Left colon (tissue), 2 donors: ENCODE measurements at regions not wholly inside any gene's neighbourhood (a gene's known extent, or its start where the extent isn't known, plus 50 kb on each side); places are given as distances from the start of the nearest gene placed in this dataset.

Experiments used
- ATAC-seq: fragments of 200-7000 bp; cut with Tn5 transposase; one replicate; pipeline ENCODE4 v1.9.1; 2020; ENCODE audit warnings: mild to moderate bottlenecking, moderate library complexity
- DNase-seq, 2 donors: peaks; one replicate each; pipeline ENCODE4 v3.0.0-alpha.2; 2020
- intact Hi-C, 2 donors: fragments of 100-400 bp; cut with DNase I in 1 of 2; cut with micrococcal nuclease in 1 of 2; formaldehyde crosslinking; loops; one replicate each; pipeline versions ENCODE4 v1.11.2 to v1.14.0; 2022; cut with DNase I, micrococcal nuclease
- donor health status: DM: no; HTN: no; CAD: no.
- donor health status: DM: yes; HTN: yes; CAD: no.

DNA sequence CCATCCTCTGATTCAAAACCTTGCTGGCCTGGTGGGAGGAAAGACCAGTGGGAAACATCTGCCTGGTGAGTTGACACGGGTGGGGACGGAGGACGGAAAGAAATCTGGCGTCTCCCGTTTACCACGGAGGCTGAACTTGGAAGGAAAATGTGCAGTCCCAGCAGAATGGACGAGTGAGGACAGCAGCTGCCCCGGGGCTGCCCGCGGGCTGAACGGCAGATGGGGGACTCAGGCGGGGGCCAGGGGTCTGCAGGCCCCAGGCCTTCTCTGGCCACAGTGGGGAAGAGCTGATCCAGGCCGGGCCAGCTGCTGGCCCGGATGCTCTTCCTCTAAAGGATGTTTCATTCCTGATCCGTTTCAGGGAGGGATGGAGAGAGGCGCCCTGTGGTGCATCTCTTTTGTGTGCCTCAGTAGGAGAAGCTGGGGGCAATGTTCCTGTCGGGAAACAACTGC, 147.5 kb upstream of the CHST15 start:
- ATAC-seq = no peak
- intact Hi-C loops = no loop called here
- peak in 1 of 2 donors; percentile 21 for DNase-seq

DNA sequence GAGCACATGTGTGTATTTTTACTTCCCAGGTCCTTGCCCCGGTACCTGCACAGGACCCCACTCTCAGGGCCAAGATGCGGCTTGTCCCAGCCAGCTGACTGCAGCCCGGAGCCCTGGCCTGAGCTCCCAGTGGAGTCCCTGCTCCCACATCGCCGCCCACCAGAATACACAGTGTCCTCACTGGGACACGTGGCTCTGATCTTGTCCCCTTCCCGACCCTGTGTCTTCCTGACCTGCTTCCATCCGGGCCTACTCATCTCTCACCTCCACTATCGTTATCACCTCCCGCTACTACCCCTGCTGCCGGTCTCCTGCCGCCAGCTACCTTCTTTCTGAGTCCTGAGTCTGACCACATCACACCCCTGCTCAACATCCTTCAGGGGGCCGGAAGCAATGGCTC, 146.3 kb upstream of the CHST15 start:
- intact Hi-C loops = no loop called here
- no peak for ATAC-seq
- no peak for DNase-seq

DNA sequence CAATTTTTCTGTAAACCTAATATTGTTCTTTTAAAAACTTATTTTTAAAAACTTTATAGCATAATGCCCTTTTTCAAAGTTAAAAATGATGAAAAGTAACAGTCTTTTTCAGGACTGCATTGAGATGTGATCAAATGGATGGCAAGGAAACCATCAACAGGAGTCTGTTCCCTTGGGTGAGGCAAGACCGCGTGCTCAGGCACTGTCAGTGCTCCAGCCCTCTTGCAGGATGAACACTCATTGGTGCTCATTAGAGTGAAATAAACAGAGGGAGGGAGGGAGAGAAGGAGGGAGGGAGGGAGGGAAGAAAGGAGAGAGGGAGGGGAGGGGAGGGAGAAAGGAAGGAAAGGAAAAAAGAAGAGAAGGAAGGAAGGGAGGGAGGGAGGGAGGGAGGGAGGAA, 145.7 kb upstream of the CHST15 start:
- intact Hi-C loops = no loop called here

DNA sequence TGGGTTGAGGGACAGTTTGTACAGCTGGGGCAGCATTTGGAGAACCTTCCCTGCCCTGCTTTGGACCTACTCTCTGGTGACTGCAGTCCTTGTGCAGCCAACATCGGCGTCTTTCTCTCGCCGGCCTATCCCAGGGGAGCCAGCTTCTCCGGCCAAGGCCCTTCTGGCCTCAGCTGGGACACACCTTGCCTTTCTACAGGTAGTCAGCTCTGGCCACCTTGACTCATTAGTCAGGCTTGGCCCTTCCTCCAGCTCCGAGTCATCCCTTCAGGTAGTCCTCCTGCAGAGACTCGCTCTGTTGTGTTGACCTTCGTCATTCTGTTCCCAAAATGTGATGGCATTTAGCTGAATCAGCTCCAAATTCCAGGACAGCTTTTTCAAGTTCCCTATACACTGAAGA, 145.0 kb upstream of the CHST15 start:
- intact Hi-C loops = no loop called here
- no peak for ATAC-seq

More for the DNA sequence above, 145.7 kb upstream of the CHST15 start:
- no peak for ATAC-seq
- no peak for DNase-seq

DNA sequence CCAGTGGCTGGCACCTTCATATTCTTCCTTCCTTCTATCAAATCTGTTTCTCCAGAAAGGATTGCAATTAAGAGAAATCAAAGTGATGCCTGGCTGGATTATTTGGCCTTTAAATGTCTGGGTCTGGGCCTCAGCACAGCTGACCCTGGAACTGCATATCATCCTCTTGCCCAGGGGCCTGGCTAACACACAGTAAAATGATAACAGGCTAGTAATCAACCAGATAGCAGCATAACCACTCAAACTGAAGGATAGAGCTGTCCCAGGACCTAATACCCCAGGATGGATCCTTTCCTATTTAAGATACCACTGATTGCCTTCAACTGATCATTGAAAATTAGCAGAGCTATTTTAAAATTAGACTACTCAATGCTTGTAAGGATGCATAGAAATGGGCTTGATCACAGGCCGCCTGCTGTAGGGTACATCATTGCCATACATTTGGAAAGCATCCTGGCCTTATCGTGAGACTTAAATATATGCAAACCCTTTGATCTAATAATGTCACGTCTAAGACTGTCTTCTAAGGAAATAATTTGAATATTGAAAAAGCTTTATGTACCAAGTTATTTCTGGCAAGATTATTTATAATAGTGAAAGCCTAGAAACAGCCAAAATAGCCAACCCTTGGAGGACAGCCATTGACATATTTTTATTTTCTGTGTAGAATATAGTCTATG, 144.0 kb upstream of the CHST15 start:
- DNase-seq = no peak
- intact Hi-C loops = no loop called here
- no peak for ATAC-seq

More for the DNA sequence above, 145.0 kb upstream of the CHST15 start:
- no peak for DNase-seq

DNA sequence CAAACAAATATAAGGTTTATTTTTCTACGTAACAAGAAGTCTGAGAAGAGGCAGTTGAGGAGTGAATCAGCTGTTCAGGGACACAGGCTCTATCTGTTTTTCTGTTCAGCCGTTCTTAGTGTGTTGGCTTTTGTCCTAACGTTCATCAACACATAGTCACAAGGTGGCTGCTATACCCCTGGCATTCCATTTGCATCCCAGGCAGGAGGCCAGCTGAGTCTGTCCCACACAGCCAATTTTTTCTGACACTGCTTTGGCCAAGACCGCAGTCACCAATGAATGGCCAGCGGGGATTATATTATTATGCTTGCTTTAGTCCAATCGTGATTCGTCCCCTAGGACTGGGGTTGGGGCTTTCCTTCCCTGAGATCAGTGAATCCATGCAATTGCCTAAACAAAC, 143.4 kb upstream of the CHST15 start:
- intact Hi-C loops = no loop called here
- no peak for DNase-seq
- ATAC-seq = no peak

DNA sequence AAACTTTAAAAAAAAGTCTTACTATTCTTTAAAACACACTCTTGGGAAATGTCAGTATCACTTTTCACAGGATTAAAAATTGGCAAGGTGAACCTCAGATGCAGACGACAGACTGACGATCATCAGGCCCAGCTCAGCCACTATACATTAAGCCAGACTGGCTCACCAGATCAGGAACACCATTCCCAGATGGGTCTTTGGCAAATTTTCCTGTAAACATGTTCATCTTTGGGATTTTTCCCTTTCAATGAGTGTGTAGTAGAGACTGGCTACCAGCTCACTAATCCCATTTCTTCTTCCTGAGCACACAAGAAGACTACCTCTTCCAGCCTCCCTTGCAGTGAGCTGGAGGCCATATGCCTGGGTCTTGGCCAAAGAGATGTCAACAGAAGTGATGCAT, 142.7 kb upstream of the CHST15 start:
- no peak for ATAC-seq
- intact Hi-C loops = no loop called here

DNA sequence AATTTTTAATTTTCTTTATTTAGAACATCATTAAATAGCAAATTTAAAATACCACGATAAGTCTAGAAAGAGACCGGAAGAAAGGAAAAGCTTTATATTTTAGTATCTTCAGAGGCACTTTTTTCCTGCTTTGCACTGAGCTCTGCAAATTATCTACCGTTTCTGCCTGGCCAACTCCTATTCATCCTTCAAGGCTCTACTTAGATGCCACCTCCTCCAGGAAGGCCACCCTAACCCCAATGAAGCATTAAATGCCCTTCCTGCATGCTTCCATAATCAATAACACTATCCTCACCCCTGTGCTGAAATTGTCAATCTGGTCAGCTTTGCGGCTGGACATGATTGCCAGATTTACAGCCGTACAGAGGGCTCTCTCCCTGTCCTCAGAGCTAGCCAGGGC, 141.8 kb upstream of the CHST15 start:
- ATAC-seq (no peak), DNase-seq (no peak)
- intact Hi-C loops = no loop called here

More for the DNA sequence above, 142.7 kb upstream of the CHST15 start:
- no peak for DNase-seq

DNA sequence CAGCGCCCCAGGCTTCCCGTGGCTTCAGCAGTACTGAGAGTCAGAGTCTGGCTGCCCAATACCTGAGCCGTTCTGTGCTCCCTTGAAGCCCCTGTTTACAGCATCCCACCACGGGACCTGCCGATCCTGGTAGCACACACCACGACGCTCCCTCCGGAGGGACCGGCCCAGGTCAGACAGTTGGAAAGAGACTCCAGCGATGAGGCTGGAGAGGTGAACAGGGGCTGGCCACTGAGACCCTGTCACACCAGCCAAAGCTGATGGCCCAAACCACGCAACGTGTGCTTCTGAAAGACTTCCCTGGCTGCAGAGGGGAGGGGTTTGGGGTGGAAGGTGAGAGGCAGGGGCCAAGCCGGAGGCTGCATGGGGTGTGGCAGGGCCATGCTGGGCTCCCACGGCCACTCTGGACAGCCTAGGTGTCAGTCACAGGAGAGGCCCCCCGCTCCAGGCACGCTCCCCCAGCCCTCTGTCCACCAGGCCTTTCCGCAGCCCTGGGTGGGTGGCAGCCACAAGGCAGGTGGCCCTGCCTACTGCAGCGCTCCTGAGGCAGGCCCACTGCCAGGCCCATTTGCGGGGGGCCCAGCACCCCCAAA, 140.2 kb upstream of the CHST15 start:
- intact Hi-C loops = no loop called here
- DNase-seq (no peak), ATAC-seq (no peak)

DNA sequence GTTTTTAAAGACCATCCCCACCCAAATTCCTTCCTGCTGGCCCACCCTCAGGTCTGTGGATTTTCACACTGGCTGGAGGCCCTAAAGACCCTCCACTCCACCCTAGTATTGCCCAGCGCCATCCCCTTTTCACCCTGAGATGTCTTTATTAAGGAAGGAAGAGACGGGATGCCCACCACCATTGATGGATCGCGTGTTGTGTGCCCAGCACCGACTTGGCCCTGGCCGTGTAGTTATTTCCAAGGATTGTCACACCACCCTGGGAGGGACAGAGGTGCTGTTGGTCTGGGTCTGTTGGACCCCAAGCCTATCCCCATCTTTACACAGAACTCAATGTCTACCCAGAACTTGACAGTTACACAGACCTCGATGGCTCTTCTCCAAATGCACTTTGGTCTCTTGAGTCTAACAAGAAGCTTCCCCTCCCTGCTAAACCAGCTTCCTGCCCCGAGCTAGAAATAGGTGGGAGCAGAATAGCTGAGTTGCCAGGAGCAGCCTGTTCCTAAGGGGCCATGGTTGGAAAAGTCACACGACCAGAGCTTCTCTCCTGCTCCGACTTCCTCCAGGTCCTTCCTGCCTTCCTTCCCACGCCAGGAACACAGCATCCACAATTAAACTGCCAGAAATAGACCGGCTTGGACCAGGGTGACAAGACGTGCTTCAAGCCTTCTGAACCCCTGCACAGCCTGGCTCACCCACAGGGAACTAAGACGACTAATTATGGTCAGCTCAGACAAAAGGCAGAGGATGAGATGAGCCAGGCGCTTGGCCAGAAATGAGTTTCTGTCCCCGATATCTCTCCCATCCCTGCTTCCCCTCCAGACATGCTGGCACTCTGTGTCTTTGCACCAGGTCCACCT, 139.5 kb upstream of the CHST15 start:
- intact Hi-C loops = no loop called here
- DNase-seq = no peak
- ATAC-seq = no peak

DNA sequence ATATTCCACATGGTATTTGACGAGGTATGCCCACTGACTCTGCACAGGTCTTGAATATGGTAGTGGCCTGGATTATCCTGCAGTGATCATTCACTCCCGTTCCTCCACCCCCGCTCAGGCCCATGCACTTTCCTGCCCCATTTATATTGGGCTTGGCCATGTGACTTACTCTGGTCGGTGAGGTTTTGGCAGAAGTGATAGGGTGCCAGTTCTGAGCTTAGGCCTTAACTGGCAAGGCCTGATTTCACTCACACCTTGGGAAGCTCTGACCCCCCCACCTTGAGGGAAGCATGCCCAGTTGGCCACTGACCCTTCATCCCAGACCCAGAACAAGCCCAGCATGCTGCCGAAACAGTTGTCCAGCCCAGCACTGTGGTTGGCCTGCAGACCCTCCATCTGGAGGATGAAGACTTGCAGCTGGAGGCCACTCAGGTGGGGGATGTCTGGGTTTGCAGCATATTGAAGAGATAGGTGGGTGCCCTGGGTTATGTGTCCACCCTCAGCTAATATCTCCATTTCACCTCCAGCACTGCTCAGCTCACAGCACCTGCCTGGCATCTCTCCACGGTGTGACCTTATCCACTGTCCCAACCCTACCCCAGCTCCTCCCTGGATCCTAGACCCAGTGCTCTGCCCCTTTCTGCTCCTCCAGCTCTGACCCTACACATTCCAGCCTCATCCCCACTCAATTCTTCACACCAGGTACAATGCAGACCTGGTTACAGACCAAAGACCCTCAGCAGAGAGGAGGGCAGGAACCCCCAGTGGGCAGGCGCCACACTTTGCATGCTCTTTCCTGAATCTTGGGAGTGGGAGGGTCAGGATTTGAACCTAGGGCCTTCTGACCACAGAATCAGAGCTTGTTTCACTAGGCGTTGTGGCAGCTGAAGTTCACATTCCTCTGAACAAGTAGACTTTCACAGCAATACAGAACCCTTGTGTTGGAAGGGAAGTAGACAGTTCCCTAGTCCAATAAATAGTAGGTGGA, 138.1 kb upstream of the CHST15 start:
- no peak for ATAC-seq
- intact Hi-C loops = no loop called here
- DNase-seq = no peak

DNA sequence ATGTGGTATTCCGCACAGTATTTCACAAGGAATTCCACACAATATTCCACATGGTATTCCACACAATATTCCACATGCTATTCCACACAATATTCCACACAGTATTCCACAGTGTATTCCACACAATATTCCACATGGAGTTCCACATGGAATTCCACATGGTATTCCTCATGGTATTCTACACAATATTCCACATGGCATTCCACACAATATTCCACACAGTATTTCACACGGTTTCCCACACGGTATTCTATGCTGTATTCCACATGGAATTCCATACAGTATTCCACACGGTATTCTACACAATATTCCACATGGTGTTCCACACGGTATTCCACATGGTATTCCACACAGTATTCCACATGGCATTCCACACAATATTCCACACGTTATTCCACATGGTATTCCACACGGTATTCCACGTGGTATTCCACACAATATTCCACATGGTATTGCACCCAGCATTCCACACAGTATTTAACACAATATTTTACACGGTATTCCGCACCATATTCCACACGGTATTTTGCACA, 137.3 kb upstream of the CHST15 start:
- intact Hi-C loops = no loop called here
- ATAC-seq = no peak

DNA sequence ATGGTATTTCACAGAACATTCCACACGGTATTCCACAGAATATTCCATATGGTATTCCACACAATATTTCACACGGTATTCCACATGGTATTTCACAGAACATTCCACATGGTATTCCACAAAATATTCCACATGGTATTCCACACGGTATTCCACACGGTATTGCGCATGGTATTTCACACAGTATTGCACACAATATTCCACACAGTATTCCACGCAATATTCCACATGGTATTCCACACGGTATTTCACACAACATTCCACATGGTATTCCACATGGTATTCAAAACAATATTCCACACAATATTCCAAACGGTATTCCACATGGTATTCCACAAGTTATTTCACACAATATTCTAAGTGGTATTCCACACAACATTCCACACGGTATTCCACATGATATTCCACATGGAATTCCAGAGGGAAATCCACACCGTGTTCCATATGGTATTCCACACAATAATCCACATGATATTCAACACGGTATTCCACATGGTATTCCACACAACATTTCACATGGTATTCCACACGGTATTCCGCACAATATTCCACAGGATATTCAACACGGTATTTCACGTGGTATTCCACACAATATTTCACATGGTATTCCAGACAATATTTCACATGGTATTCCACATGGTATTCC, 136.7 kb upstream of the CHST15 start:
- DNase-seq (no peak), ATAC-seq (no peak)
- intact Hi-C loops = no loop called here

More for the DNA sequence above, 137.3 kb upstream of the CHST15 start:
- no peak for DNase-seq

DNA sequence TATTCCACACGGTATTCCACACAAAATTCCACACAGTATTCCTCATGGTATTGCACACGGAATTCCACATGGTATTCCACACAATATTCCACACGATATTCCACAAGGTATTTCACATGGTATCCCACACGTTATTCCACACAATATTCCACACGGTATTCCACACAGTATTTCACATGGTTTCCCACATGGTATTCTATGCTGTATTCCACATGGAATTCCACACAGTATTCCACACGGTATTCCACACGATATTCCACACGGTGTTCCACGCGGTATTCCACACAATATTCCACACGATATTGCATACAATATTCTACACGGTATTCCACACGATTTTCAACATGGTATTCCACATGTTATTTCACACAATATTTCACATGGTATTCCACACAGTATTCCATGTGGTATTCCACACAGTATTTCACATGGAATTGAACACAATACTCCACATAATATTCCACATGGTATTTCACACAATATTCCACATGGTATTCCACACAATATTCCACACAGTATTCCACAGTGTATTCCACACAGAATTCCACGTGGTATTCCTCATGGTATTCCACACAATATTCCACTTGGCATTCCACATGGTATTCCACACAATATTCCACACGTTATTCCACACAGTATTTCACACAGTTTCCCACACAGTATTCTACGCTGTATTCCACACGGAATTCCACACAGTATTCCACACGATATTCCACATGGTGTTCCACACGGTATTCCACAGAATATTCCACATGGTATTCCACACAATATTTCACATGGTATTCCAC, 136.0 kb upstream of the CHST15 start:
- DNase-seq (no peak), ATAC-seq (no peak)
- intact Hi-C loops = no loop called here

DNA sequence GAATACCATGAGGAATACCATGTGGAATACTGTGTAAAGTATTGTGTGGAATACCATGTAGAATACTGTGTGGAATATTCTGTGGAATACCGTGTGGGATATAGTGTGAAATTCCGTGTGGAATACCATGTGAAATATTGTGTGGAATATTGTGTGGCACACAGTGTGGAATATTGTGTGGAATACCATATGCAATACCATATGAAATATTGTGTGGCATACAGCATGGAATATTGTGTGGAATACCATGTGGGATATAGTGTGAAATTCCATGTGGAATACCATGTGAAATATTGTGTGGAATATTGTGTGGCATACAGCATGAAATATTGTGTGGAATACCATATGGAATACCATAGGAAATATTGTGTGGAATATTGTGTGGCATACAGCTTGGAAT, 135.1 kb upstream of the CHST15 start:
- intact Hi-C loops = no loop called here
- ATAC-seq (no peak), DNase-seq (no peak)

DNA sequence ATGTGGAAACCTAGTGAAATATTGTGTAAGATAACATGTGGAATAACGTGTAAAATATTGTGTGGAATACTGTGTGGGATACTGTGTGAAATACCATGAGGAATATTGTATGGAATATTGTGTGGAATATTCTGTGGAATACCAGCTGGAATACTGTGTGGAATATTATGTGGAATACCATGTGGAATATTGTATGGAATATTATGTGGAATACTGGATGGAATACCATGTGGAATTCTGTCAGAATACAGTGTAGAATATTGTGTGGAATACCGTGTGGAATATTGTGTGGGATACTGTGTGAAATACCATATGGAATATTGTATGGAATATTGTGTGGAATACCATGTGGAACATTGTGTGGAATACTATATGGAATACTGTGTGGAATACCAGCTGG, 134.6 kb upstream of the CHST15 start:
- intact Hi-C loops = no loop called here
- ATAC-seq = no peak
- DNase-seq = no peak
